ENCODE measurements at regions not wholly inside any gene's neighbourhood (a gene's known extent, or its start where the extent isn't known, plus 50 kb on each side); places are given as distances from the start of the nearest gene placed in this dataset.

GRCh38 chr1:90561911-90562310, 155.2 kb downstream of the BARHL2 start:
- TF ChIP-seq CTCF (IDR thresholded peaks at IDR 0.05; ENCODE audit: insufficient read depth, low read depth, low read length), result no peak
- no peak for TF ChIP-seq EZH2 (IDR thresholded peaks at IDR 0.05; ENCODE audit: insufficient read depth, low read length)
